HEK293 (cell line): ENCODE measurements at regions not wholly inside any gene's neighbourhood (a gene's known extent, or its start where the extent isn't known, plus 50 kb on each side); places are given as distances from the start of the nearest gene placed in this dataset.

Source experiments
- KLF8 ChIP-seq: fragments of 450-650 bp; formaldehyde crosslinking; IDR thresholded peaks from 2 replicates; pipeline ENCODE4 v1.5.1; 2016; ENCODE audit warnings: missing biosample characterization, missing genetic modification characterization
- PRDM1 ChIP-seq: fragments of 450-650 bp; formaldehyde crosslinking; IDR thresholded peaks from 2 replicates; pipeline ENCODE4; 2016; ENCODE audit warnings: missing biosample characterization, missing genetic modification characterization
- RBAK ChIP-seq: fragments of 450-650 bp; formaldehyde crosslinking; IDR thresholded peaks from 2 replicates; pipeline ENCODE4 v1.5.1; 2016; ENCODE audit warnings: missing biosample characterization, missing genetic modification characterization
- ZNF311 ChIP-seq: fragments of 450-650 bp; formaldehyde crosslinking; IDR thresholded peaks from 2 replicates; pipeline ENCODE4 v1.5.1; 2017; ENCODE audit warnings: missing biosample characterization, missing genetic modification characterization, borderline replicate concordance
- ZNF354C ChIP-seq: fragments of 450-650 bp; formaldehyde crosslinking; IDR thresholded peaks from 2 replicates; pipeline ENCODE4 v1.5.1; 2016; ENCODE audit warnings: missing biosample characterization, missing genetic modification characterization, low read depth, borderline replicate concordance
- ZNF423 ChIP-seq: fragments of 450-650 bp; formaldehyde crosslinking; IDR thresholded peaks from 2 replicates; pipeline ENCODE4 v1.5.1; 2016; ENCODE audit warnings: missing biosample characterization, missing genetic modification characterization
- TF ChIP-seq, protein P1 (sequence below): fragments of 450-650 bp; formaldehyde crosslinking; IDR thresholded peaks from 2 replicates; pipeline ENCODE4 v1.5.1; 2016; ENCODE audit warnings: missing biosample characterization, missing genetic modification characterization

DNA sequence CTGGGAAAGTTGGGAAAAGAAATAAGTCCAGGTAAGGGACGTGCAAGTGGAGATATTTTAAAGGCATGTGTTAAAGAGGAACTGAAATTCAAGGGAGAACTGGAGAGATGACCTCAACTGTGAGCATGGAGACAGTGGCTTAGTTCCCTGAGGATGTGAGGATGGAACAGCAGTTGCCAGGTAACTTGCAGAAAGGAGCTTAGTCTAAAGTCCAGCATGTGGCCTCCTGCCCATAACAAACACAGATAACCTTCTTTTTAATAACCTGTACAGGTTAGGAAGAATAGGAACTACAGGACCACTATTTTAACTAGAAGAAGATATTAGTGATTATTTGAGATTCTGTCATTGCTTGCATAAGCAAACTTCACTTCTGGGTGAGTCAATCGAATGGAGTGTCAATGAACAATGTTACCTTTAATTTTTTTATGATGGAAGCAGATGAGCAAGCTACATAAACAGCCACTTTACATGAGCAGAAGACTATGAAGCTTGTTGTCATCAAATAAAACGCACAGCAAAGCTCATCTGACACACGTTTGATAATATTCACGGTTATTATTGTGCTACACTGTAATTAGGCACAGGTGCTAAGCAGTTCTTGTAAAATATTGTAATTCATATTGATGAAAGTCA is 291.7 kb upstream of the DDHD1 start:
- TF ChIP-seq ZNF354C (tag by site-specific recombination): no peak
- TF ChIP-seq, protein P1, sequence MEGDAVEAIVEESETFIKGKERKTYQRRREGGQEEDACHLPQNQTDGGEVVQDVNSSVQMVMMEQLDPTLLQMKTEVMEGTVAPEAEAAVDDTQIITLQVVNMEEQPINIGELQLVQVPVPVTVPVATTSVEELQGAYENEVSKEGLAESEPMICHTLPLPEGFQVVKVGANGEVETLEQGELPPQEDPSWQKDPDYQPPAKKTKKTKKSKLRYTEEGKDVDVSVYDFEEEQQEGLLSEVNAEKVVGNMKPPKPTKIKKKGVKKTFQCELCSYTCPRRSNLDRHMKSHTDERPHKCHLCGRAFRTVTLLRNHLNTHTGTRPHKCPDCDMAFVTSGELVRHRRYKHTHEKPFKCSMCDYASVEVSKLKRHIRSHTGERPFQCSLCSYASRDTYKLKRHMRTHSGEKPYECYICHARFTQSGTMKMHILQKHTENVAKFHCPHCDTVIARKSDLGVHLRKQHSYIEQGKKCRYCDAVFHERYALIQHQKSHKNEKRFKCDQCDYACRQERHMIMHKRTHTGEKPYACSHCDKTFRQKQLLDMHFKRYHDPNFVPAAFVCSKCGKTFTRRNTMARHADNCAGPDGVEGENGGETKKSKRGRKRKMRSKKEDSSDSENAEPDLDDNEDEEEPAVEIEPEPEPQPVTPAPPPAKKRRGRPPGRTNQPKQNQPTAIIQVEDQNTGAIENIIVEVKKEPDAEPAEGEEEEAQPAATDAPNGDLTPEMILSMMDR (tag by site-specific recombination): no peak
- TF ChIP-seq RBAK (tag by site-specific recombination): no peak
- no peak for TF ChIP-seq ZNF423
- TF ChIP-seq ZNF311 (tag by site-specific recombination): no peak
- no peak for TF ChIP-seq KLF8 (tag by site-specific recombination)
- TF ChIP-seq PRDM1 (tag by site-specific recombination): no peak
